GM12872 (cell line): ENCODE measurements at regions not wholly inside any gene's neighbourhood (a gene's known extent, or its start where the extent isn't known, plus 50 kb on each side); places are given as distances from the start of the nearest gene placed in this dataset.

ENCODE experiments used
- TF ChIP-seq, protein P1 (sequence below): IDR thresholded peaks from 3 replicates; pipeline ENCODE4 v1.5.1; 2011; ENCODE audit warnings: low read depth, mild to moderate bottlenecking, low read length, moderate library complexity; ENCODE audit not compliant: insufficient read depth

GRCh38 chr4:45650545-45650944, 473.3 kb downstream of the GABRG1 start:
- TF ChIP-seq, protein P1, sequence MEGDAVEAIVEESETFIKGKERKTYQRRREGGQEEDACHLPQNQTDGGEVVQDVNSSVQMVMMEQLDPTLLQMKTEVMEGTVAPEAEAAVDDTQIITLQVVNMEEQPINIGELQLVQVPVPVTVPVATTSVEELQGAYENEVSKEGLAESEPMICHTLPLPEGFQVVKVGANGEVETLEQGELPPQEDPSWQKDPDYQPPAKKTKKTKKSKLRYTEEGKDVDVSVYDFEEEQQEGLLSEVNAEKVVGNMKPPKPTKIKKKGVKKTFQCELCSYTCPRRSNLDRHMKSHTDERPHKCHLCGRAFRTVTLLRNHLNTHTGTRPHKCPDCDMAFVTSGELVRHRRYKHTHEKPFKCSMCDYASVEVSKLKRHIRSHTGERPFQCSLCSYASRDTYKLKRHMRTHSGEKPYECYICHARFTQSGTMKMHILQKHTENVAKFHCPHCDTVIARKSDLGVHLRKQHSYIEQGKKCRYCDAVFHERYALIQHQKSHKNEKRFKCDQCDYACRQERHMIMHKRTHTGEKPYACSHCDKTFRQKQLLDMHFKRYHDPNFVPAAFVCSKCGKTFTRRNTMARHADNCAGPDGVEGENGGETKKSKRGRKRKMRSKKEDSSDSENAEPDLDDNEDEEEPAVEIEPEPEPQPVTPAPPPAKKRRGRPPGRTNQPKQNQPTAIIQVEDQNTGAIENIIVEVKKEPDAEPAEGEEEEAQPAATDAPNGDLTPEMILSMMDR, result no peak

DNA sequence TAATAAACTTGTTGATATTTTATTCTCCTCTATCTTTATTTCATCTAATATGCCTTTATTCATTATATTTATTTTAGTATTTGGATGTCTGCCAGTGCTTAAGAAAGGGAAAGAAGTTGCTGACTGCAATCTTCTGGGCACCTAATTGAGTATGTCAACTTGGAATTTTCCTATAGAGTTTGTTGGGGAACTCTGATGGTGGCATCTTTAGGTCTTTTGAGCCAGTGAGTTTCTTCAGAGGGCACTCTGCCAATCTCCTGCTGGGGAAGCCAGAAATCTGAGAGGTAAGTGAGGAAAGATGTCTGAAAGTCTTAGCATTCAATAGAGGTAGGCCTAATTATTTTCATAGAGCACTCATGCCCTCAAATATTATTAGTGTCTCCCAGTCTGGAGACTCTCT, 475.0 kb downstream of the GABRG1 start:
- TF ChIP-seq, protein P1, result no peak

DNA sequence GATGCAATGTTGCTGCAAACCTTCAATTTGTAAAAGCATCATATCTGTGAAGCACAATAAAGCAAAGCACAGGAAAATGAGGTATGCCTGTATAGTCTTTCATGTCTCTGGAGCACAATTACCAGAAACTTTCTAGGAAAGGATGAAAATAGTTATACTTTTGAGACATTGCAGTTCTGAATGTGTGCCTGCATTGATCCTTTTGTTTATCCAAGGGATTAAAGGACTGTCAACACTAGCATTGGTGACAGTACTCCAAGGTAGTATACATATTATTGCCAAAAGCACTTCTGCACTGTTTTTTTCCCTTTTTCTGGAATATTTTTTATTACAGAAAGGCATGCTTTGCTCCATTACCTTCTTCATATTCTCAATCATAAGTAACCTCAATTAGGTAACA, 476.0 kb downstream of the GABRG1 start:
- TF ChIP-seq, protein P1, result no peak

- TF ChIP-seq, protein P1, result no peak
These were observed 476.8 kb downstream of the GABRG1 start for GRCh38 chr4:45646885-45647590.

DNA sequence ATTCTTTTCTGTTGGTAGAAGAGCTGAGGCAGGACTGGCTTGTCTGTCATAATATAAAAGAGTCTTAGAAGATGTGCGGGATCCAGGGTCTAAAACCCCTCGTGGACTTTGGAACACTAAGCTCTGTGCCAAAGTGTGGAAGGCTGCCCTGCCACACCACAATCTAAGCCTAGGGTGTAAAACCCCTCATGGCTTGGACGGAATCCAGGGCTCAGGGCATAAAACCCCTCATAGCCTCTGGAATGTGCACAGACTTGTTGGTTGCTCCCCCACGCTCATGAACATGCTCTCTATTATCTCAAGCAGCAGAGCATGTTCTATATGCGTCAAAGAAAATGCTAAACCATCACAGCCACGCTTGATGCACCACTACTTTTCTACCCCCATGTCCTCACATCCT, 483.6 kb downstream of the GABRG1 start:
- TF ChIP-seq, protein P1, result no peak

DNA sequence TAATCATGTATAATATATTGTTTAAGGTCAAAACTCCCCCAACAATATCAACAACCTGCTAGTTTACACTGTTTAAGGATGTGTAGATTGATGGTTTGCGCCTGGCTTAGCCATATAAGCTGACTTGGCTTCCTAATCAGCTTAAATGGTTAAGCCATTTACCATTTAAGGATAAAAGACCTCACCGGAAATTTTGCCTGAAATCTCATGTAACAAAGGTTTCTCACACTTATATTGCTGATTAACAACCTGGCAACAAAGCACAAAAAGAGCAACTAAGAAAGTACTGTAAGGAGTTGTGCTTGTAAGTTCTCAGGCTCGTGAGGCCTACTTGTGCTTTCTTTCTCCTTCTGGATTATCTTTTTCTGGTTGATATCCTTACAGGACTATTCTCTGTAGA, 485.2 kb downstream of the GABRG1 start:
- TF ChIP-seq, protein P1, result no peak

DNA sequence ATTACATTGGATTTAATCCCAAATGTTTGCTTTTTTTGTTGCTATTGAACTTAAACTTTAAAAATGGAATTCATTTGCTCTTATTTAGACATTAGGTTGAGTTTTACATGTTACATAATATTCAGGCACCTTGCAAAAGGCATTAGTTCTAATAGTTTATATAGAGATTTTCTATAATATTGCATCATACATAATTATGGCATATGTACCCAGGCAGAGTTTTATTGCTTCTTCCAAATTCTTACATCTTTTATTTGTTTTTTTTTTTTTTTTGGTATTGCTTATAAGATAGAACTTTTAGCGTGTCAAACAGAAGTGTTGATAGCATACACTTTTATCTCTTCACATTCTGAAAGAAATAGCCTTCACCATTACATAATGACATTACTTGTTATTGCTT, 487.7 kb downstream of the GABRG1 start:
- TF ChIP-seq, protein P1, result no peak
